Lower leg skin (tissue), 4 donors: ENCODE measurements at regions not wholly inside any gene's neighbourhood (a gene's known extent, or its start where the extent isn't known, plus 50 kb on each side); places are given as distances from the start of the nearest gene placed in this dataset.

Source experiments
- DNase-seq, 2 donors: peaks; one replicate each; pipeline ENCODE4 v3.0.0-alpha.2; 2019; ENCODE audit warnings: low spot score in 2 of 2
- H3K4me3 ChIP-seq: fragments of 200-600 bp; sonication (generic); 2 replicates; pipeline ENCODE4 v1.5.1; 2017; ENCODE audit warnings: mild to moderate bottlenecking, low read depth; ENCODE audit not compliant: poor library complexity, severe bottlenecking
- POLR2A ChIP-seq, 2 donors: fragments of 450-650 bp; IDR thresholded peaks; one replicate each; pipeline ENCODE4 v1.6.1; 2016 to 2017; ENCODE audit warnings: antibody characterized with exemption in 2 of 2, mild to moderate bottlenecking in 1 of 2, moderate library complexity in 1 of 2
- WGBS, 2 donors: methylation state at CpG; one replicate each; pipeline ENCODE4 v1.1.5; 2018; 5-methylcytosine and 5-hydroxymethylcytosine counted together
- intact Hi-C: fragments of 100-400 bp; cut with DNase I; formaldehyde crosslinking; loops from one replicate; pipeline ENCODE4 v1.15.0; 2023; ENCODE audit warnings: low total_unique reads
- TF ChIP-seq, protein P1 (sequence below), 3 donors: fragments of 450-650 bp; IDR thresholded peaks; one replicate each; pipeline ENCODE4 v1.5.1; 2016; ENCODE audit warnings: antibody characterized with exemption in 3 of 3, mild to moderate bottlenecking in 3 of 3, moderate library complexity in 2 of 3

DNA sequence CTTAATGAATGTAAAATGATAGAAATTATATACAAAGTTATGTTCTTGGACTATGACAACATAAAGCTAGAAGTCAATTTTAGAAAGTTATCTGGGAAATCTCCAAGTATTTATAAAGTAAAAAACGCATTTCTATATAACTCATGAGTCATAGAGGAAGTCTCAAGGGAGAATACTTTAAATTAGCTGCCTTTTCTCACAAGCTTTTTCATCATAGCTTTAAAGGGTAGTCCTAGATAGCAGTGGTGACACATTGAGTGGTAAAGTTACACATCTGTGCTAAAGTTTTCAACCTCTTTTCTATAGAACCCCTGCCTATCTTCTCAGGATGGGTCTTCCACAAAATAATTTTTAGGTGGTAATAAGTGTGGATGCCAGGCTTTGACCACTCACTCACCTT is 598.3 kb upstream of the FAM174A start:
- 18 to 36% methylated on average over 1 of the region's 1 CpG for WGBS, 2 donors
- TF ChIP-seq POLR2A (IDR thresholded peaks at IDR 0.05), result no peak
- TF ChIP-seq, protein P1, sequence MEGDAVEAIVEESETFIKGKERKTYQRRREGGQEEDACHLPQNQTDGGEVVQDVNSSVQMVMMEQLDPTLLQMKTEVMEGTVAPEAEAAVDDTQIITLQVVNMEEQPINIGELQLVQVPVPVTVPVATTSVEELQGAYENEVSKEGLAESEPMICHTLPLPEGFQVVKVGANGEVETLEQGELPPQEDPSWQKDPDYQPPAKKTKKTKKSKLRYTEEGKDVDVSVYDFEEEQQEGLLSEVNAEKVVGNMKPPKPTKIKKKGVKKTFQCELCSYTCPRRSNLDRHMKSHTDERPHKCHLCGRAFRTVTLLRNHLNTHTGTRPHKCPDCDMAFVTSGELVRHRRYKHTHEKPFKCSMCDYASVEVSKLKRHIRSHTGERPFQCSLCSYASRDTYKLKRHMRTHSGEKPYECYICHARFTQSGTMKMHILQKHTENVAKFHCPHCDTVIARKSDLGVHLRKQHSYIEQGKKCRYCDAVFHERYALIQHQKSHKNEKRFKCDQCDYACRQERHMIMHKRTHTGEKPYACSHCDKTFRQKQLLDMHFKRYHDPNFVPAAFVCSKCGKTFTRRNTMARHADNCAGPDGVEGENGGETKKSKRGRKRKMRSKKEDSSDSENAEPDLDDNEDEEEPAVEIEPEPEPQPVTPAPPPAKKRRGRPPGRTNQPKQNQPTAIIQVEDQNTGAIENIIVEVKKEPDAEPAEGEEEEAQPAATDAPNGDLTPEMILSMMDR (IDR thresholded peaks at IDR 0.05), result no peak
- intact Hi-C loops, result no loop called here

DNA sequence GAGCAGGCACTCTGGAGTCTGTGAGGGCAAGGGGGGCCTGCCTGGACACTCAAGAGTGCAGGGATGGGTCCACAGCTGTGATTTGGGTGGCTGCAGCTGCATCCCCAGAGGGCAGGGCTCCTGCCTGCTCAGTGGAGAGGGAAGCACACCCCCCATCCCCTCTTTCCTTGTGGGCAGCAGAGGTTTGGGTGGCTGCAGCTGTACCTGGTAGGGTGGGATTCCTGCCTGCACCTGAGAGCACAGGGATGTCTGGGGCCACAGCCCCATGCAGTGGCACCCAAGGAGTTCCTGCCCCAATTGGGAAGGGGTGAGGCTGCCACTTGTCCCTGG is 605.4 kb upstream of the FAM174A start:
- TF ChIP-seq, protein P1 (IDR thresholded peaks at IDR 0.05), result no peak
- TF ChIP-seq POLR2A (IDR thresholded peaks at IDR 0.05), result no peak
- intact Hi-C loops, result no loop called here
- H3K4me3 ChIP-seq, result no peak overlapping the region
- DNase-seq, result no peak

More for the DNA sequence above, 598.3 kb upstream of the FAM174A start:
- no peak overlapping the region for H3K4me3 ChIP-seq
- no peak for DNase-seq

DNA sequence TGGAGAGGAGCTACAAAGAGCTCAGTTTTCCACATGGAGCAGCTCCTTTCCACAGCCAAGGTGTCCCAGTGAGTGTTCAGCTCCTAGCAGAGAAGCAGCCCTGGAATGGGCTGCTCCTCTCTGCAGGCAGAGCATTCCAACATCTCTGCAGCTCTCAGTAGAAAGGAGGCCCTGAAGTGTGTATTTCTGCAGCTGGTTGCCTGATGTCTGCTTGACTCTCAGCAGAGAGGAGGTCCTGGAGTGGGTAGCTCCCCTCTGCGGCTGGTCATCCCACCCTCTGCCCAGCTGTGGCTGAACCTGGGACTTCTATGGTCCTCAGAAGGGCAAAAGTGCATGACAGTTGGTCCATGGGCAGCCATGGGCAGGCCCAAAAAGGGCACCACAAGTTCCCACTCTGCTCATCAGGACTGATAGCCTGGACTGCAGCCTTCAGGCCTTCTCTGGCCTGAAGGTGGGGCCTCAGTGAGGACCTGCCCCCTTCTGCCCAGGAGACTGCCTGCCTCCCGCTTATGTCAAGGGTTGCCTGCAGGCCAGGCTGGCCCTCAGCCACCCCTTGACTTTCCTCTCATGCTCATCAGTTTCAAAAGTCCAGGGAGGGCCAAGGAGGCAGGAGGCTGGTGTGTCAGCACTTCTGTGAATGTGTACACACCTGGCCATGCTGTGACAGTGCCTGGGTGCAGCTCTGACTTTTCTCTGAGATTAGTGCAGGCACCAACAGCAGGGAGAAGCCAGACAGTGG is 605.9 kb upstream of the FAM174A start:
- 83 to 94% methylated on average over 1 to 2 of the region's 2 CpGs for WGBS, 2 donors
- intact Hi-C loops, result no loop called here

DNA sequence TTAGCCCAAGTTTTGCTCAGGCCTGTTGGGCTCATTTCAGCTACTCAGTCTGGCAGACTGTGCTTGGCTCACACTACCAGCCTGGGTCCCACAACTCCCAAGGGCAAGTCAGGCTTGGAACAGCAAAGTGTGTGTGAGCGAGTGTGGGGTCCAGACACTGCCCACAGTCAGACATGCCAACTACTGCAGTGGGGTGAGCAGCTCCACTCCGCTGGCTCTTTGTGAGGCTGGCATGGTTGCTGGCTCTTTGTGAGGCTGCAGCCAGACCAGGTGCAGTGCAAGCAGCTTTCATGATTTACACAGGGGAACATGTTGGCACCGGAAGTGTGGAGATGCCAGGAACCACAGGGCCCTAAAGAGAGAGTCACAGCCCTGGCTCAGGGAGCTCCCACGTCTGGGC is 606.7 kb upstream of the FAM174A start:
- no peak for DNase-seq
- intact Hi-C loops, result no loop called here
- WGBS, 2 donors, result 41 to 49% methylated on average over 3 to 4 of the region's 4 CpGs
- H3K4me3 ChIP-seq, result no peak overlapping the region
- no peak for TF ChIP-seq POLR2A (IDR thresholded peaks at IDR 0.05)
- TF ChIP-seq, protein P1 (IDR thresholded peaks at IDR 0.05), result no peak

More for the DNA sequence above, 605.9 kb upstream of the FAM174A start:
- TF ChIP-seq, protein P1 (IDR thresholded peaks at IDR 0.05), result no peak
- no peak for TF ChIP-seq POLR2A (IDR thresholded peaks at IDR 0.05)
- no peak for DNase-seq
- no peak overlapping the region for H3K4me3 ChIP-seq

DNA sequence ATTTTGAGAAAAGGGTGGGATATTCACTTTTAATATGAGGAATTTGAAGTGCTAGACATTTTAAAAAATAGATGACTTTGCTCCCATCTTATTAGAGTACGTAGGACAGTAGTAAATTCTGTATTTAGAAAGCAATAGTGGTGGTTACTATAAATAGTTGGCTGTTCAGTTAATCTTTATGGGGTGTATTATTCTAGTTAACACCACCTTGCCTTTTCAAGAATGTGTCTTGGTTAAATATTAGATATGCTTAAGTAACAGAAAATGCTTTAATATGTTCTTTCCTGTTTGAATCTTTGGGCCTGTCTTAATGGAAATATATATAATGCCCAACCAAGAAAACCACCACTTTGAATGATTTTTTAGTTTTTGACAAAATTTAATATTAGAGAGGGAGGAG is 608.7 kb upstream of the FAM174A start:
- H3K4me3 ChIP-seq, result no peak overlapping the region
- intact Hi-C loops, result no loop called here
- no peak for TF ChIP-seq POLR2A (IDR thresholded peaks at IDR 0.05)
- TF ChIP-seq, protein P1 (IDR thresholded peaks at IDR 0.05), result no peak
- DNase-seq, result no peak
- 74 to 77% methylated on average over 1 of the region's 1 CpG for WGBS, 2 donors

DNA sequence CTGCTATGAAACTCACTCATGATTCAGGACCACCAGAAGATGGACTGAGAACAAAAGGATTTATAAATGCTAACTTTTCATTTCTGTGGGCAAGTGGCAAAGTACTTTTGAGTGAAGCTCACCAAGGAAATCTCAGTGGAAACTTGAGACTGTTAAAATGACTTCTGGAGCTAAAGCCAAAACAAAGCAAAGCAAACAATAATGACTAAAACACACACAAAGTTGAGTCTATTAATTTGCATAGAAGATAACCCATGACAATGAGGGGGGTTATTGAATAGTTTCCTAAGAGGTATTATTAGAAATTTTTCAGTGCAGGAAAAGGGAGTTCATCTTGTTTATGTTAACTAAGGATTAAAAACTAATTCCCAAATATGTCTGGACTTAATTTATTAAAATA is 612.8 kb upstream of the FAM174A start:
- TF ChIP-seq, protein P1 (IDR thresholded peaks at IDR 0.05), result no peak
- TF ChIP-seq POLR2A (IDR thresholded peaks at IDR 0.05), result no peak
- intact Hi-C loops, result no loop called here
- H3K4me3 ChIP-seq, result no peak overlapping the region
- no peak for DNase-seq
